H1 (cell line): ENCODE measurements at regions not wholly inside any gene's neighbourhood (a gene's known extent, or its start where the extent isn't known, plus 50 kb on each side); places are given as distances from the start of the nearest gene placed in this dataset.

Source experiments
- CTCF ChIA-PET: fragments of 300-600 bp; sonication (Branson Sonifier 250); formaldehyde crosslinking; loops from one replicate; lab custom pipeline; 2021; ENCODE audit not compliant: partially characterized antibody; lab: Charles Lee
- POLR2A ChIA-PET: fragments of 300-600 bp; sonication (Branson Sonifier 250); formaldehyde crosslinking; loops from one replicate; lab custom pipeline; 2021; ENCODE audit warnings: inconsistent platforms; ENCODE audit not compliant: partially characterized antibody; lab: Charles Lee
- DNase-seq, 2 experiments: peaks; one replicate each; pipeline versions ENCODE4 v3.0.0 to v3.0.0-alpha.2; 2010 to 2022; ENCODE audit warnings: low spot score in 2 of 2, low read depth in 1 of 2, mixed read lengths in 1 of 2
- FAIRE-seq: peaks from 2 replicates; lab custom pipeline; 2011; peaks lifted over from hg19 to GRCh38; lab: Jason Lieb, UNC
- H2AFZ ChIP-seq: 2 replicates; pipeline ENCODE4 v1.8.1; 2012; ENCODE audit warnings: low read length, inconsistent platforms
- H2AK5ac ChIP-seq: 2 replicates; pipeline ENCODE4 v1.6.1; 2013; ENCODE audit warnings: low read depth, low read length
- H2BK120ac ChIP-seq: replicated peaks from 2 replicates; pipeline ENCODE3; 2013; ENCODE audit warnings: low read depth, low read length, inconsistent platforms
- H2BK12ac ChIP-seq: 2 replicates; pipeline ENCODE4 v1.6.1; 2013; ENCODE audit warnings: low read depth, low read length
- H2BK15ac ChIP-seq: 2 replicates; pipeline ENCODE4 v1.6.1; 2013; ENCODE audit warnings: low read length
- H2BK20ac ChIP-seq: 2 replicates; pipeline ENCODE4 v1.6.1; 2013; ENCODE audit warnings: low read length
- H2BK5ac ChIP-seq: 2 replicates; pipeline ENCODE4 v1.6.1; 2013; ENCODE audit warnings: low read depth, low read length
- H3K14ac ChIP-seq: 2 replicates; pipeline ENCODE4 v1.6.1; 2013; ENCODE audit warnings: inconsistent platforms; ENCODE audit not compliant: insufficient read length
- H3K18ac ChIP-seq: 2 replicates; pipeline ENCODE4 v1.6.1; 2013; ENCODE audit warnings: low read length; ENCODE audit errors: extremely low read depth
- H3K23ac ChIP-seq: 2 replicates; pipeline ENCODE4 v1.6.1; 2013; ENCODE audit warnings: inconsistent platforms; ENCODE audit not compliant: insufficient read length
- H3K23me2 ChIP-seq: 2 replicates; pipeline ENCODE4 v1.6.1; 2013; ENCODE audit warnings: low read depth, low read length
- H3K27ac ChIP-seq: 2 replicates; pipeline ENCODE4 v1.6.1; 2011; ENCODE audit warnings: low read depth, low read length, inconsistent platforms
- H3K27me3 ChIP-seq, 4 experiments: replicated peaks in 1 of 4; 1 replicate in 1 of 4; 2 replicates in 3 of 4; pipeline versions ENCODE4 v1.6.1 to v1.8.1; 2011 to 2013; ENCODE audit warnings: low read length in 3 of 4, mild to moderate bottlenecking in 3 of 4, inconsistent platforms in 2 of 4, mixed read lengths in 2 of 4, moderate library complexity in 1 of 4; ENCODE audit not compliant: control insufficient read depth in 3 of 4, insufficient read depth in 3 of 4; ENCODE audit errors: extremely low read depth in 1 of 4
- H3K36me3 ChIP-seq, 4 experiments: 2 replicates each; pipeline versions ENCODE4 v1.6.1 to v1.8.1; 2011 to 2013; ENCODE audit warnings: mild to moderate bottlenecking in 4 of 4, low read length in 3 of 4, moderate library complexity in 2 of 4, control low read depth in 1 of 4, inconsistent platforms in 1 of 4; ENCODE audit not compliant: insufficient read depth in 4 of 4, control insufficient read depth in 2 of 4
- H3K4ac ChIP-seq: replicated peaks from 2 replicates; pipeline ENCODE3; 2013; ENCODE audit warnings: low read length, low read depth, mixed read lengths, inconsistent platforms; ENCODE audit not compliant: insufficient read length
- H3K4me1 ChIP-seq, 4 experiments: replicated peaks in 1 of 4; 1 replicate in 1 of 4; 2 replicates in 3 of 4; pipeline versions ENCODE4 v1.6.1 to v1.8.1; 2011 to 2013; ENCODE audit warnings: low read length in 3 of 4, inconsistent platforms in 2 of 4, mixed read lengths in 1 of 4; ENCODE audit not compliant: insufficient read depth in 4 of 4, control insufficient read depth in 3 of 4
- H3K4me2 ChIP-seq, 2 experiments: 2 replicates each; pipeline versions ENCODE4 v1.6.1 to v1.8.1; 2011 to 2013; ENCODE audit warnings: low read depth in 2 of 2, low read length in 2 of 2, control low read depth in 1 of 2, inconsistent platforms in 1 of 2, mild to moderate bottlenecking in 1 of 2; ENCODE audit not compliant: insufficient read depth in 1 of 2
- H3K4me3 ChIP-seq, 4 experiments: fragments of 200-600, 300-600 bp in 1 of 4; sonication (generic), shearing (Covaris generic), sonication (Bioruptor Twin) in 1 of 4; 2 replicates each; pipeline versions ENCODE4 v1.5.1 to v1.8.1; 2011 to 2016; ENCODE audit warnings: low read length in 4 of 4, low read depth in 3 of 4, control low read depth in 2 of 4, inconsistent platforms in 2 of 4, mild to moderate bottlenecking in 2 of 4, mixed read lengths in 1 of 4, moderate library complexity in 1 of 4; ENCODE audit not compliant: insufficient read depth in 2 of 4; ENCODE audit errors: extremely low read depth in 1 of 4
- H3K56ac ChIP-seq: replicated peaks from 2 replicates; pipeline ENCODE3; 2013; ENCODE audit warnings: low read depth, mild to moderate bottlenecking, mixed read lengths, low read length, inconsistent platforms; ENCODE audit not compliant: insufficient read length
- H3K79me1 ChIP-seq: 2 replicates; pipeline ENCODE4 v1.6.1; 2013; ENCODE audit warnings: low read depth, low read length, control low read depth
- H3K79me2 ChIP-seq, 2 experiments: 2 replicates each; pipeline versions ENCODE4 v1.6.1 to v1.8.1; 2012 to 2013; ENCODE audit warnings: low read length in 2 of 2, mild to moderate bottlenecking in 2 of 2, inconsistent platforms in 1 of 2; ENCODE audit not compliant: insufficient read depth in 2 of 2, control insufficient read depth in 1 of 2
- H3K9ac ChIP-seq, 4 experiments: replicated peaks in 1 of 4; 1 replicate in 1 of 4; 2 replicates in 3 of 4; pipeline versions ENCODE4 v1.6.1 to v1.8.1; 2011 to 2013; ENCODE audit warnings: low read depth in 3 of 4, low read length in 3 of 4, control low read depth in 2 of 4, mild to moderate bottlenecking in 2 of 4, moderate library complexity in 2 of 4, inconsistent platforms in 1 of 4; ENCODE audit errors: extremely low read depth in 1 of 4
- H3K9me3 ChIP-seq, 2 experiments: 2 replicates each; pipeline versions ENCODE4 v1.6.1 to v1.8.1; 2012 to 2013; ENCODE audit warnings: mild to moderate bottlenecking in 2 of 2, moderate library complexity in 2 of 2, control low read depth in 1 of 2, inconsistent platforms in 1 of 2, low read depth in 1 of 2, low read length in 1 of 2, mixed read lengths in 1 of 2; ENCODE audit not compliant: insufficient read depth in 2 of 2
- H4K20me1 ChIP-seq, 2 experiments: replicated peaks in 1 of 2; 2 replicates each; pipeline versions ENCODE3 to v1.8.1; 2011 to 2013; ENCODE audit warnings: inconsistent platforms in 2 of 2, low read length in 2 of 2, mild to moderate bottlenecking in 1 of 2; ENCODE audit not compliant: insufficient read depth in 2 of 2, control insufficient read depth in 1 of 2
- H4K5ac ChIP-seq: 2 replicates; pipeline ENCODE4 v1.6.1; 2013; ENCODE audit warnings: low read length, low read depth, mixed read lengths, inconsistent platforms; ENCODE audit not compliant: insufficient read length
- H4K8ac ChIP-seq: 2 replicates; pipeline ENCODE4 v1.8.0; 2013; ENCODE audit warnings: mild to moderate bottlenecking, moderate library complexity, low read length, inconsistent platforms; ENCODE audit not compliant: insufficient read depth; ENCODE audit errors: extremely low read depth
- H4K91ac ChIP-seq: replicated peaks from 2 replicates; pipeline ENCODE3; 2013; ENCODE audit warnings: low read length, mixed read lengths, inconsistent platforms; ENCODE audit not compliant: insufficient read length
- MAFK ChIP-seq: IDR thresholded peaks from 2 replicates; pipeline ENCODE4 v1.6.1; 2012; ENCODE audit warnings: low read depth, mild to moderate bottlenecking, improper control_type of control experiment, low read length
- NRF1 ChIP-seq: IDR thresholded peaks from 2 replicates; pipeline ENCODE4 v1.6.1; 2011; ENCODE audit warnings: mild to moderate bottlenecking, low read depth, low read length, improper control_type of control experiment
- POLR2A ChIP-seq, 2 experiments: IDR thresholded peaks; 1 replicate in 1 of 2; 2 replicates in 1 of 2; pipeline ENCODE4 v1.6.1; 2011; ENCODE audit warnings: low read depth in 2 of 2, low read length in 2 of 2, mild to moderate bottlenecking in 2 of 2; ENCODE audit errors: control extremely low read depth in 1 of 2
- SIRT6 ChIP-seq: IDR thresholded peaks from one replicate; pipeline ENCODE4 v1.7.1; 2012; ENCODE audit warnings: low read length, inconsistent platforms
- WGBS, 2 experiments: shearing (Covaris generic) in 1 of 2; methylation state at CpG; one replicate each; pipeline versions ENCODE4 v1.1.6 to v1.1.7; 2013 to 2015; ENCODE audit warnings: low lambda C conversion rate in 2 of 2, mixed read lengths in 2 of 2, inconsistent platforms in 1 of 2, low coverage in 1 of 2, missing lambda C conversion rate in 1 of 2; ENCODE audit not compliant: insufficient replicate concordance in 2 of 2, insufficient coverage in 1 of 2, insufficient read length in 1 of 2; ENCODE audit errors: extremely low coverage in 1 of 2, missing lambda C conversion rate in 1 of 2; 5-methylcytosine and 5-hydroxymethylcytosine counted together

DNA sequence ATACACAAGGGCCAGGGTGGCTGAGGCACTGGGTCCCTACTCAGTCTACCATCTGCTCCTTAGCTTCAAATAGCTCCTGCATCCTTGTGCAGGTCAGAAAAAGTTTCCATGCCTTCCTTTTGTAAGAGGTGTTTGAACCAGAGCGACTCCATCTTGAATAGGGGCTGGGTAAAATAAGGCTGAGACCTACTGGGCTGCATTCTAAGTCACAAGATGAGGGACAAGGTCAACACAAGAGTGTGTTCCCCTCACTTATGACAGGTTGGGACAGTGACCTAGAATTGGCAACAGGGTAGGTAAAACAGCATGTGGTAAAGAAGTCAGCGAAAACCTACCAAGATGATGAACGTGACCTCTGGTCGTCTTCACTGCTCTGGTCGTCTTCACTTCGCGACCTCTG, 120.5 kb downstream of the KCNK1 start:
- no peak overlapping the region for H2BK20ac ChIP-seq
- H3K27me3 ChIP-seq: no peaks in the 10 kb centered on the region
- no peak overlapping the region for H3K18ac ChIP-seq
- H3K36me3 ChIP-seq: no peaks in the 10 kb centered on the region
- ChIA-PET CTCF (interaction anchor here (1.2 to 1.5 kb wide), 2 partner anchors 8 to 11 kb away, joined by 3 to 6 read pairs; no protein-coding TSS in a partner anchor), POLR2A (interaction anchor here (0.6 kb wide), 1 partner anchor 13 kb away, joined by 4 read pairs; no protein-coding TSS in a partner anchor)
- H3K4ac ChIP-seq: no peak overlapping the region
- no peak overlapping the region for H2BK15ac ChIP-seq
- H3K9me3 ChIP-seq: no peaks in the 10 kb centered on the region
- H2BK120ac ChIP-seq: no peak overlapping the region
- no peak overlapping the region for H2BK12ac ChIP-seq
- TF ChIP-seq MAFK (no peak), POLR2A (IDR thresholded peaks at IDR 0.05; ENCODE audit: control extremely low read depth in 1 of 2, low read depth in 2 of 2, low read length in 2 of 2) (no peak), SIRT6 (no peak), NRF1 (no peak)
- H3K4me2 ChIP-seq: no peak overlapping the region
- H4K5ac ChIP-seq: no peak overlapping the region
- H4K8ac ChIP-seq: no peak overlapping the region
- 85% methylated on average over 7 of the region's 7 CpGs; no CpG with 5 or more reads in 1 of the 2 experiments for WGBS, 2 experiments
- no peak overlapping the region for H2BK5ac ChIP-seq
- no peak overlapping the region for H3K9ac ChIP-seq
- H3K79me1 ChIP-seq: no peaks in the 10 kb centered on the region
- H4K91ac ChIP-seq: no peak overlapping the region
- H3K56ac ChIP-seq: no peak overlapping the region
- DNase-seq (no peak), FAIRE-seq (no peak)
- no peak overlapping the region for H3K27ac ChIP-seq
- H3K14ac ChIP-seq: no peak overlapping the region
- H3K4me3 ChIP-seq: no peak overlapping the region
- no peaks in the 10 kb centered on the region for H3K23me2 ChIP-seq
- H4K20me1 ChIP-seq: no peaks in the 10 kb centered on the region
- H3K79me2 ChIP-seq: no peaks in the 10 kb centered on the region
- peaks cover 0 to 11% (median 2%) of the 10 kb centered on the region in 4 experiments; a peak in 2 of 7 replicates for H3K4me1 ChIP-seq
- no peak overlapping the region for H2AK5ac ChIP-seq
- H3K23ac ChIP-seq: no peak overlapping the region
- no peak overlapping the region for H2AFZ ChIP-seq
